Endodermal cell (in vitro differentiated cells): ENCODE measurements at regions not wholly inside any gene's neighbourhood (a gene's known extent, or its start where the extent isn't known, plus 50 kb on each side); places are given as distances from the start of the nearest gene placed in this dataset.

Experiments
- DNase-seq: peaks from one replicate; pipeline ENCODE4 v3.0.0-alpha.2; 2017
- H3K27ac ChIP-seq: 2 replicates; pipeline ENCODE4 v1.5.1; 2013; ENCODE audit warnings: mild to moderate bottlenecking, low read depth, low read length, moderate library complexity
- H3K27me3 ChIP-seq: 2 replicates; pipeline ENCODE4 v1.6.1; 2013; ENCODE audit warnings: mild to moderate bottlenecking, low read length, moderate library complexity; ENCODE audit not compliant: insufficient read depth, control insufficient read depth, poor library complexity, severe bottlenecking
- H3K36me3 ChIP-seq: 2 replicates; pipeline ENCODE4 v1.7.0; 2013; ENCODE audit warnings: mild to moderate bottlenecking, low read length, moderate library complexity; ENCODE audit not compliant: control insufficient read depth, insufficient read depth
- H3K4me1 ChIP-seq: one replicate; pipeline ENCODE4 v1.7.0; 2013; ENCODE audit warnings: low read length; ENCODE audit not compliant: control insufficient read depth, insufficient read depth
- H3K4me3 ChIP-seq: 2 replicates; pipeline ENCODE4 v1.5.1; 2013; ENCODE audit warnings: mild to moderate bottlenecking, low read length, moderate library complexity
- H3K9ac ChIP-seq: 2 replicates; pipeline ENCODE4 v1.6.1; 2013; ENCODE audit warnings: mild to moderate bottlenecking, low read length, moderate library complexity; ENCODE audit not compliant: poor library complexity, severe bottlenecking; ENCODE audit errors: extremely low read depth
- H3K9me3 ChIP-seq: 2 replicates; pipeline ENCODE4 v1.6.1; 2013; ENCODE audit warnings: mild to moderate bottlenecking, low read length, moderate library complexity; ENCODE audit not compliant: control insufficient read depth
- H3K27ac Mint-ChIP-seq: 2 replicates; pipeline ENCODE4 v1.8.0; 2020; ENCODE audit warnings: mixed read lengths
- H3K27me3 Mint-ChIP-seq: 2 replicates; pipeline ENCODE4 v1.8.0; 2021; ENCODE audit warnings: mild to moderate bottlenecking, mixed read lengths; ENCODE audit not compliant: insufficient read depth
- H3K36me3 Mint-ChIP-seq: 2 replicates; pipeline ENCODE4 v1.8.0; 2020; ENCODE audit warnings: low read depth, mixed read lengths
- H3K4me1 Mint-ChIP-seq: 2 replicates; pipeline ENCODE4 v1.8.0; 2020; ENCODE audit warnings: mixed read lengths
- H3K4me3 Mint-ChIP-seq: 2 replicates; pipeline ENCODE4 v1.8.0; 2020; ENCODE audit warnings: mild to moderate bottlenecking, moderate library complexity, mixed read lengths
- H3K9me3 Mint-ChIP-seq: 2 replicates; pipeline ENCODE4 v1.8.0; 2020; ENCODE audit warnings: mild to moderate bottlenecking, mixed read lengths
- WGBS, 2 experiments: methylation state at CpG; one replicate each; pipeline versions ENCODE4 v1.1.5 to v1.1.7; 2013; ENCODE audit warnings: missing lambda C conversion rate in 2 of 2, mixed read lengths in 1 of 2; ENCODE audit not compliant: insufficient coverage in 1 of 2, insufficient read length in 1 of 2; 5-methylcytosine and 5-hydroxymethylcytosine counted together
- TF ChIP-seq, protein P1 (sequence below): fragments of 200-600 bp; sonication (generic); conservative IDR thresholded peaks from 2 replicates; pipeline ENCODE4 v1.5.0; 2021; ENCODE audit warnings: antibody characterized with exemption, mild to moderate bottlenecking

DNA sequence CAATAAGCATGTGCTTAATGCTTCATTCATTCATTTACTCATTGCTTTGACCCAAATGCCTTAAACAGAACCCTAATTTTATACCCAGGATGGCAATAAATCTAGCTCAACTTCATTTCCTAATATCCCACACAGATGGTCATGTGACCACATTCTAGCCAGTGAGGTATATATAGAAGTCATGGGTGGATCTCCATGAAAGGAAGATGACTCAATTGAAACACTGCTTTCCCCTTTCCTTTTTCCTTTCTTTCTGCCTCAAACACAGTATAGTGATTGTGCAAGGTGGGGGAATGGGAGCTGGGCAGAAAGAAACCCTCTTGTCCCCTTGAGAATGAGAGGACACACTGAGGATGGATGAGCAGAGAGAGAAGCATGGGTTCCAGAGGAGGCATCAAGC lies 183.5 kb upstream of the PRICKLE2 start:
- no peak for DNase-seq
- no peaks in the 10 kb centered on the region for H3K36me3 Mint-ChIP-seq
- H3K36me3 ChIP-seq, result no peaks in the 10 kb centered on the region
- H3K27me3 ChIP-seq, result no peaks in the 10 kb centered on the region
- H3K4me3 Mint-ChIP-seq, result no peak overlapping the region
- no peak overlapping the region for H3K9ac ChIP-seq
- H3K9me3 Mint-ChIP-seq, result no peaks in the 10 kb centered on the region
- TF ChIP-seq, protein P1, sequence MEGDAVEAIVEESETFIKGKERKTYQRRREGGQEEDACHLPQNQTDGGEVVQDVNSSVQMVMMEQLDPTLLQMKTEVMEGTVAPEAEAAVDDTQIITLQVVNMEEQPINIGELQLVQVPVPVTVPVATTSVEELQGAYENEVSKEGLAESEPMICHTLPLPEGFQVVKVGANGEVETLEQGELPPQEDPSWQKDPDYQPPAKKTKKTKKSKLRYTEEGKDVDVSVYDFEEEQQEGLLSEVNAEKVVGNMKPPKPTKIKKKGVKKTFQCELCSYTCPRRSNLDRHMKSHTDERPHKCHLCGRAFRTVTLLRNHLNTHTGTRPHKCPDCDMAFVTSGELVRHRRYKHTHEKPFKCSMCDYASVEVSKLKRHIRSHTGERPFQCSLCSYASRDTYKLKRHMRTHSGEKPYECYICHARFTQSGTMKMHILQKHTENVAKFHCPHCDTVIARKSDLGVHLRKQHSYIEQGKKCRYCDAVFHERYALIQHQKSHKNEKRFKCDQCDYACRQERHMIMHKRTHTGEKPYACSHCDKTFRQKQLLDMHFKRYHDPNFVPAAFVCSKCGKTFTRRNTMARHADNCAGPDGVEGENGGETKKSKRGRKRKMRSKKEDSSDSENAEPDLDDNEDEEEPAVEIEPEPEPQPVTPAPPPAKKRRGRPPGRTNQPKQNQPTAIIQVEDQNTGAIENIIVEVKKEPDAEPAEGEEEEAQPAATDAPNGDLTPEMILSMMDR, result no peak
- peaks cover 3% of the 10 kb centered on the region for H3K4me1 ChIP-seq
- no peak overlapping the region for H3K4me3 ChIP-seq
- no peak overlapping the region for H3K27ac Mint-ChIP-seq
- no peak overlapping the region for H3K27ac ChIP-seq
- peaks cover 7% of the 10 kb centered on the region for H3K4me1 Mint-ChIP-seq
- H3K9me3 ChIP-seq, result no peaks in the 10 kb centered on the region
- H3K27me3 Mint-ChIP-seq, result peaks cover 5% of the 10 kb centered on the region

DNA sequence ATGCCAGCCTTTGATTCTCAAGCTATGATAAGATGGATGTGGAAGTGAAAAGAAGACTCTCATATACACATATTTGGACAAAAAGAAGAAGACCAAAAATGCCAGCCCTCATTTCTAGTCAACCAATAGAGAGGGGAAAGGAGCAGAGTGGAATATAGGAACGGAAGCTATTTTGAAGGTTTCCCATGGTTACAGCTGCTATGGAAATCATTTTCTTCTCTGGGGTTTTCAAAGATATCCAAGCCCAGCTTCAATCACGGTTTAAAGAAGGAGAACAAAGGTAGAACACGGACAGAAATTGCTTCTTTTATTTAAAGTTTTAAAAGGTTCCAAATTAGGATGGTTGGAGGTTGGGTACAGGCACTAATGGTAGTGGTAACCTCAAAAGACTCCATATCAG lies 181.0 kb upstream of the PRICKLE2 start:
- H3K27me3 ChIP-seq, result no peaks in the 10 kb centered on the region
- TF ChIP-seq, protein P1, result no peak
- H3K4me1 ChIP-seq, result peaks cover 3% of the 10 kb centered on the region
- peak overlapping the region; percentile 19 for H3K27ac ChIP-seq
- no peak overlapping the region for H3K4me3 Mint-ChIP-seq
- H3K4me1 Mint-ChIP-seq, result no peaks in the 10 kb centered on the region
- no peaks in the 10 kb centered on the region for H3K9me3 Mint-ChIP-seq
- no peak for DNase-seq
- H3K36me3 Mint-ChIP-seq, result no peaks in the 10 kb centered on the region
- H3K27ac Mint-ChIP-seq, result no peak overlapping the region
- H3K4me3 ChIP-seq, result no peak overlapping the region
- H3K27me3 Mint-ChIP-seq, result peaks cover 5% of the 10 kb centered on the region
- no peaks in the 10 kb centered on the region for H3K9me3 ChIP-seq
- no peak overlapping the region for H3K9ac ChIP-seq
- no peaks in the 10 kb centered on the region for H3K36me3 ChIP-seq
- whole genome bisulfite sequencing, 2 experiments, result 79 to 80% methylated on average over 1 to 3 of the region's 3 CpGs

DNA sequence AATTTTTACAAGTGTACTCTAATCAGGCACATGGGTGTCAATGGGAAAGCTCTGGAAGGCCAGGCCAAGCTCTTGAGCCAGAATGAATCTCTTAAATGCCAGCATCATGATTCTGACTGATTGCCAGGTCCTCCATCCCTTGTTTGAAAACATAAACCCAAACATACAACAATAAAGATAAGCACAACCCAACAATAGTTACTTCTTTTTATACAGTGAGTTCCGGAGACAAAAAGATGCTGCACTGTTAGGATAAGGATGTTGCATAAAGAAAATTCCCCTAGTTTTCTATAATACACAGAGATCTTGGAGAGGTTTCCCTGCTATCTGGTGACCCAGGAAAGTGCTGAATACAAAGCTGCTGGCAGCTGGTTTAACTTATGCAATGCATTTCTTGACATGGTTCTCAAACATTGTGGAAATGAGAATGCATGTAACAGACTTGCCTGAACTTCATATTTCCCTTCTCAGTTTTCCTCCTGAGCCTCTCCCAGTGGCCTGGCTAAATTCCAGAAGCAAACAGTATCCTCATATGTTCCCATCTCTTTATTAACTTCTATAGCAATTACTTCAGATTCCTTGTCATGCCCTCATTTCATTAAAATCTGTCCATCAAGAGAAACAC lies 180.1 kb upstream of the PRICKLE2 start:
- DNase-seq, result no peak
- Mint-ChIP-seq H3K27ac (no peak overlapping the region), H3K4me1 (no peaks in the 10 kb centered on the region), H3K27me3 (peaks cover 5% of the 10 kb centered on the region), H3K36me3 (no peaks in the 10 kb centered on the region), H3K9me3 (no peaks in the 10 kb centered on the region), H3K4me3 (no peak overlapping the region)
- Histone ChIP-seq H3K9ac (no peak overlapping the region), H3K36me3 (no peaks in the 10 kb centered on the region), H3K4me3 (no peak overlapping the region), H3K9me3 (no peaks in the 10 kb centered on the region), H3K4me1 (peaks cover 3% of the 10 kb centered on the region), H3K27me3 (no peaks in the 10 kb centered on the region), H3K27ac (no peak overlapping the region)
- TF ChIP-seq, protein P1, result no peak
- WGBS, 2 experiments, result 86% methylated on average over 1 of the region's 1 CpG; no CpG with 5 or more reads in 1 of the 2 experiments
